Stomach (tissue), 8 donors: ENCODE measurements at regions not wholly inside any gene's neighbourhood (a gene's known extent, or its start where the extent isn't known, plus 50 kb on each side); places are given as distances from the start of the nearest gene placed in this dataset.

Experiments used
- DNase-seq, 2 donors: peaks; one replicate each; pipeline versions ENCODE4 v3.0.0 to v3.0.0-alpha.2; 2013 to 2019
- H3K27ac ChIP-seq, 5 donors: fragments of 200-600 bp in 4 of 5; sonication (generic) in 4 of 5; one replicate each; pipeline ENCODE4 v1.5.1; 2013 to 2019; ENCODE audit warnings: mild to moderate bottlenecking in 1 of 5, moderate library complexity in 1 of 5
- H3K27me3 ChIP-seq, 3 donors: fragments of 200-600 bp; sonication (generic); one replicate each; pipeline ENCODE4 v1.5.1; 2017 to 2019; ENCODE audit warnings: mixed run types in 1 of 3
- H3K36me3 ChIP-seq, 4 donors: fragments of 200-600 bp; sonication (generic); 1 replicate in 3 of 4; 2 replicates in 1 of 4; pipeline ENCODE4 v1.5.1; 2016 to 2019
- H3K4me1 ChIP-seq, 4 donors: fragments of 200-600 bp; sonication (generic); one replicate each; pipeline ENCODE4 v1.5.1; 2016 to 2019
- H3K4me3 ChIP-seq, 4 donors: fragments of 200-600 bp; sonication (generic) in 3 of 4; one replicate each; pipeline ENCODE4 v1.5.1; 2016 to 2019; ENCODE audit warnings: mild to moderate bottlenecking in 1 of 4
- H3K9me3 ChIP-seq, 4 donors: fragments of 200-600 bp; sonication (generic); one replicate each; pipeline ENCODE4 v1.5.1; 2016 to 2019
- EP300 ChIP-seq: sonication (generic); formaldehyde crosslinking; IDR thresholded peaks from one replicate; pipeline ENCODE4 v1.6.1; 2017; ENCODE audit warnings: antibody characterized with exemption
- POLR2A ChIP-seq, 4 donors: fragments of 450-650 bp; IDR thresholded peaks; one replicate each; pipeline ENCODE4 v1.6.1; 2016; ENCODE audit warnings: antibody characterized with exemption in 4 of 4, control low read depth in 2 of 4, mild to moderate bottlenecking in 1 of 4, moderate library complexity in 1 of 4
- POLR2AphosphoS5 ChIP-seq, 3 donors: sonication (generic); formaldehyde crosslinking; IDR thresholded peaks; one replicate each; pipeline ENCODE4 v1.6.1; 2016; ENCODE audit warnings: antibody characterized with exemption in 3 of 3
- WGBS, 5 donors: extraction: QIAGEN DNeasy Blood & Tissue Kit in 3 of 5; methylation state at CpG; one replicate each; pipeline versions ENCODE4 v1.1.5 to v1.1.7; 2013 to 2018; 5-methylcytosine and 5-hydroxymethylcytosine counted together
- intact Hi-C: fragments of 100-400 bp; cut with DNase I; formaldehyde crosslinking; loops from one replicate; pipeline ENCODE4 v1.15.1; 2023; ENCODE audit warnings: low total_unique reads
- TF ChIP-seq, protein P1 (sequence below), 7 experiments: fragments of 450-650 bp in 4 of 7; fragments of 200-600 bp in 3 of 7; sonication (generic) in 3 of 7; IDR thresholded peaks; one replicate each; pipeline ENCODE4 v1.5.1; 2016 to 2019; ENCODE audit warnings: antibody characterized with exemption in 7 of 7, control low read depth in 2 of 7, mild to moderate bottlenecking in 1 of 7
- donor health status: healthy with polysubstance abuse.
- donor health status: Bipolar disorder and iron deficiency.
- donor health status: healthy.

DNA sequence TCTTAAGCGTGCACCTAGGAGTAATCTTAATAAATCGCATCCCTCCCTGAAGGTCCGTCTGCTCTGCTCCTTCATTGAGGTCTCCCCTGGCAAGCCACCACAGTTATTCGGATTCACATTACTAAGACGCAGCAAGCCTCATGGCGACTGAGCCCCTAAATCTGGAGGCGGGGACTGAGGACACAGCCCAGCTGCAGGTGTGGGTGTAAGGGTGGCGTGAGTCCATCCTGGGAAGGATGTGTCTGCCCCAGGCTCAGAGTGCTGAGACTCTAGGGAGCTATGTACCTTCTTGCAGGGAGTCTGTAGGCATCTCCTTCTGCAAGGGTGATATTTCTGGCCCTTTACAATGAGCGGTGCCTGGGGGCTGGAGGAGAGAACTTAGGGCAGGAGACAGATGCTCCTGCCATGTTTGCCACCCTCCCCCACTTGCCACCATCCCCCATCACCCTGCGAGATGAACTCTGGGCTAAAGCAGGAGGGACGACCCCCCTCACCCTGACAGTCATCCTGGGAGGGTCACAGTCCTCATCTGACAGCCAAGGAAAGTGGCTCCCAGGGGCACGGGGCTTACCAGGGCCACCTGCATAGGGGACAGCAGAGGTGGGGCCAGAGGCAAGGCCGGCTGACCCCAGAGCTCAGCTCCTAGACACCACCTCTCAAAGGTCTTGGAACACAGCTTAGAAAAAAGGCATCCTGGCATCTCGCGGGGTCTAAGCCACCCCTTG is 76.4 kb upstream of the FCN1 start:
- DNase-seq = no peak
- no peaks in the 10 kb centered on the region for H3K36me3 ChIP-seq
- intact Hi-C loops = no loop called here
- H3K4me3 ChIP-seq = no peak overlapping the region
- TF ChIP-seq POLR2AphosphoS5 (IDR thresholded peaks at IDR 0.05) = no peak
- TF ChIP-seq, protein P1, sequence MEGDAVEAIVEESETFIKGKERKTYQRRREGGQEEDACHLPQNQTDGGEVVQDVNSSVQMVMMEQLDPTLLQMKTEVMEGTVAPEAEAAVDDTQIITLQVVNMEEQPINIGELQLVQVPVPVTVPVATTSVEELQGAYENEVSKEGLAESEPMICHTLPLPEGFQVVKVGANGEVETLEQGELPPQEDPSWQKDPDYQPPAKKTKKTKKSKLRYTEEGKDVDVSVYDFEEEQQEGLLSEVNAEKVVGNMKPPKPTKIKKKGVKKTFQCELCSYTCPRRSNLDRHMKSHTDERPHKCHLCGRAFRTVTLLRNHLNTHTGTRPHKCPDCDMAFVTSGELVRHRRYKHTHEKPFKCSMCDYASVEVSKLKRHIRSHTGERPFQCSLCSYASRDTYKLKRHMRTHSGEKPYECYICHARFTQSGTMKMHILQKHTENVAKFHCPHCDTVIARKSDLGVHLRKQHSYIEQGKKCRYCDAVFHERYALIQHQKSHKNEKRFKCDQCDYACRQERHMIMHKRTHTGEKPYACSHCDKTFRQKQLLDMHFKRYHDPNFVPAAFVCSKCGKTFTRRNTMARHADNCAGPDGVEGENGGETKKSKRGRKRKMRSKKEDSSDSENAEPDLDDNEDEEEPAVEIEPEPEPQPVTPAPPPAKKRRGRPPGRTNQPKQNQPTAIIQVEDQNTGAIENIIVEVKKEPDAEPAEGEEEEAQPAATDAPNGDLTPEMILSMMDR (IDR thresholded peaks at IDR 0.05) = no peak
- no peak for TF ChIP-seq EP300
- TF ChIP-seq POLR2A (IDR thresholded peaks at IDR 0.05) = no peak
- H3K27ac ChIP-seq = no peak overlapping the region
- H3K27me3 ChIP-seq = peaks cover 0 to 15% (median 0%) of the 10 kb centered on the region in 3 donors
- 75 to 83% (median 79%) methylated on average over 11 to 15 of the region's 15 CpGs for WGBS, 5 donors
- peaks cover 0 to 13% (median 2%) of the 10 kb centered on the region in 4 donors for H3K9me3 ChIP-seq
- no peaks in the 10 kb centered on the region for H3K4me1 ChIP-seq

- no peak for DNase-seq
- Histone ChIP-seq H3K27ac (no peak overlapping the region), H3K4me3 (no peak overlapping the region), H3K9me3 (peaks cover 0 to 22% (median 11%) of the 10 kb centered on the region in 4 donors), H3K4me1 (no peaks in the 10 kb centered on the region), H3K27me3 (peaks cover 0 to 21% (median 0%) of the 10 kb centered on the region in 3 donors), H3K36me3 (no peaks in the 10 kb centered on the region)
- WGBS, 5 donors = 87 to 89% (median 88%) methylated on average over 18 to 19 of the region's 19 CpGs
- TF ChIP-seq POLR2AphosphoS5 (IDR thresholded peaks at IDR 0.05) (no peak), POLR2A (IDR thresholded peaks at IDR 0.05) (no peak), EP300 (no peak)
- TF ChIP-seq, protein P1 (IDR thresholded peaks at IDR 0.05) = no peak
- intact Hi-C loops = no loop called here
These were observed 77.4 kb upstream of the FCN1 start for GRCh38 chr9:134994926-134995791.

DNA sequence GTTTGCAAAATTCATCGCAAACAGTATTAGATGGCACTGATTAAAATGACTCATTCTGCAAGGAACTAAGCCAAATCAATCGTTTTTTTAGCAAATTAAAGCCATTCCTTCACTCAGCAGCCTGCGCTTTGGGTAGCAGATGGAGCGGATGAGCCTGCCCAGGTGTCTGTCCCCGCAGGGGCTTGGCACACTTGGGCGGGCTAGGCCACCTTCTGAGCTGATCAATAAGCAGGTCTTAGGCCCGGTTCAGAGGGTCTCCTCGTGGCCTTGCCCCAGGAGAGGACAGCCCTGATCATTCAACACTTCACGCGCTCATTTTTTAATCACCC is 78.0 kb upstream of the FCN1 start:
- WGBS, 5 donors = 68 to 85% (median 77%) methylated on average over 10 of the region's 10 CpGs
- no peak for DNase-seq

More for the DNA sequence above, 78.0 kb upstream of the FCN1 start:
- no peaks in the 10 kb centered on the region for H3K36me3 ChIP-seq
- H3K9me3 ChIP-seq = peaks cover 0 to 28% (median 15%) of the 10 kb centered on the region in 4 donors
- H3K27ac ChIP-seq = no peak overlapping the region
- intact Hi-C loops = no loop called here
- TF ChIP-seq EP300 = no peak
- no peak for TF ChIP-seq POLR2A (IDR thresholded peaks at IDR 0.05)
- TF ChIP-seq, protein P1 (IDR thresholded peaks at IDR 0.05) = no peak
- TF ChIP-seq POLR2AphosphoS5 (IDR thresholded peaks at IDR 0.05) = no peak
- no peak overlapping the region for H3K4me3 ChIP-seq
- H3K4me1 ChIP-seq = no peaks in the 10 kb centered on the region
- H3K27me3 ChIP-seq = peaks cover 0 to 25% (median 0%) of the 10 kb centered on the region in 3 donors
